Rectal smooth muscle tissue (tissue), 1 donor: ENCODE measurements at regions not wholly inside any gene's neighbourhood (a gene's known extent, or its start where the extent isn't known, plus 50 kb on each side); places are given as distances from the start of the nearest gene placed in this dataset.
"Not testable (repeated sequence)": the region's sequence is repeated elsewhere in the genome, so short reads cannot be mapped to it uniquely, and the experiment has no call there.

Experiments used
- H3K27ac ChIP-seq: one replicate; pipeline ENCODE4 v1.7.0; 2013; ENCODE audit warnings: low read depth, low read length, inconsistent platforms
- H3K27me3 ChIP-seq: one replicate; pipeline ENCODE4 v1.7.0; 2013; ENCODE audit warnings: low read length; ENCODE audit not compliant: control insufficient read depth, insufficient read depth
- H3K36me3 ChIP-seq: one replicate; pipeline ENCODE4 v1.7.0; 2013; ENCODE audit warnings: low read length; ENCODE audit not compliant: control insufficient read depth, insufficient read depth
- H3K4me1 ChIP-seq: one replicate; pipeline ENCODE4 v1.7.0; 2013; ENCODE audit warnings: low read length; ENCODE audit not compliant: control insufficient read depth, insufficient read depth
- H3K4me3 ChIP-seq: one replicate; pipeline ENCODE4 v1.7.0; 2013; ENCODE audit warnings: low read length
- H3K9ac ChIP-seq: one replicate; pipeline ENCODE4 v1.7.0; 2013; ENCODE audit warnings: low read length

DNA sequence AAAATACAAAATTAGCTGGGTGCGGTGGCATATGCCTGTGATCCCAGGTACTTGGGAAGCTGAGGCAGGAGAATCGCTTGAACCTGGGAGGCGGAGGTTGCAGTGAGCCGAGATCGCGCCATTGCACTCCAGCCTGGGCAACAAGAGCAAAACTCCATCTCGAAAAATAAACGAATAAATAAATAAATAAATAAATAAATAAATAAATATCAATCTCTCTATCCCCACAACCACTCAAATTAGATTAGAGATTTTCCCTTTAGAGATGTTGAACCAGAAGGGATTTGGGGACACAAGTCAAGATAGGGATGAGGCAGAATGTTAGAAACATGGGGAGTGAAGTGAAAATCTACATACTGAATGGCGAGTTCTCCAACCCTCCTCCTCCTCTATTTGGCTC is 82.5 kb upstream of the TBCA start:
- H3K4me1 ChIP-seq, H3K4me3 ChIP-seq, H3K27me3 ChIP-seq, H3K36me3 ChIP-seq, H3K9ac ChIP-seq, H3K27ac ChIP-seq: not testable (repeated sequence)

DNA sequence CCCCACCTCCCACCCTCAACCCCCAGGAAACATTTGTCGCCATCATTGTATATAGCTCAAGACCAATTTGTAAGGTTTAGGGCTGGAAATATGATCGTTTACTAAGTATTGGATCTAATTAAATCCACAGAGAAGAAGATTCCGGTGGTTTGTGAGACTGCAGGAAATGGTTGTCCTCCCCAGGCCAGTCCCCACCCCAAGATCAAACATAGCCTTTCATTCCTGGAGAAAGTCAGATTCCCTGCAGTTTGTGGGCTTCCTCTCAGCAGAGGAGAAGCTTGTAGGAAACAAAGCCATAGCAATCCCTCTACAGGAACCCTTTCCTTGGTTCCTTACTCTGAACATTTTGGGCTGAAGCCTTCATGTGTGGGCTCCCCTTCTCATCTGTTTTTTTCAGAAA is 79.2 kb upstream of the TBCA start:
- Histone ChIP-seq H3K27ac (no peak overlapping the region), H3K9ac (no peak overlapping the region), H3K36me3 (no peaks in the 10 kb centered on the region), H3K4me3 (no peak overlapping the region), H3K4me1 (peaks cover 2% of the 10 kb centered on the region), H3K27me3 (peaks cover 6% of the 10 kb centered on the region)

DNA sequence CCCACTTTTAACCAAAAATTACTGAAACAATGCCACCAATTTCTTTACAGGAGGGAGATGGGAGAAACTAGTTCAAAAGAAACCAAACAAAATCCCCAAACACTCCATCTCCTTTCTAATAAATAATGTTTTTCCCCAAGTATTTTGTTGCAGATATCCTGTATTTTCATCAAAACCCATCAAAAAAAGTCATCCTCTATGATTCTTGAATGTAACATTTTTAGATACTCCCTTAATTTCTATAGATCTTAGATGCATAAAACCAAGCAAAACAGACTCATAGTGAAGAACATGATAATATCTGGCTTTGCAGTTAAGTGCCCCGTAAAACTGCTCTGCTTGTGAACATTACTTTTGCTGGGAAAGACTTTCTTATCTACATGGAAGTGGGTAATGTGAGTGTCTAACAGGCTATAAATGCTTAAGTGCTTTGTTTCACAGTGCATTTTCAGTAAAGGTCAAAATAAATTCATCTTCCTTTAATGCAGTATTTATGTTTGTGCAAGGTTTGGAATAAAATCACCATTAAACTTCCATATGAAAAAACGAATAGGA is 77.3 kb upstream of the TBCA start:
- Histone ChIP-seq H3K9ac (no peak overlapping the region), H3K36me3 (no peaks in the 10 kb centered on the region), H3K27me3 (peaks cover 6% of the 10 kb centered on the region), H3K4me1 (peaks cover 2% of the 10 kb centered on the region), H3K27ac (no peak overlapping the region), H3K4me3 (no peak overlapping the region)

DNA sequence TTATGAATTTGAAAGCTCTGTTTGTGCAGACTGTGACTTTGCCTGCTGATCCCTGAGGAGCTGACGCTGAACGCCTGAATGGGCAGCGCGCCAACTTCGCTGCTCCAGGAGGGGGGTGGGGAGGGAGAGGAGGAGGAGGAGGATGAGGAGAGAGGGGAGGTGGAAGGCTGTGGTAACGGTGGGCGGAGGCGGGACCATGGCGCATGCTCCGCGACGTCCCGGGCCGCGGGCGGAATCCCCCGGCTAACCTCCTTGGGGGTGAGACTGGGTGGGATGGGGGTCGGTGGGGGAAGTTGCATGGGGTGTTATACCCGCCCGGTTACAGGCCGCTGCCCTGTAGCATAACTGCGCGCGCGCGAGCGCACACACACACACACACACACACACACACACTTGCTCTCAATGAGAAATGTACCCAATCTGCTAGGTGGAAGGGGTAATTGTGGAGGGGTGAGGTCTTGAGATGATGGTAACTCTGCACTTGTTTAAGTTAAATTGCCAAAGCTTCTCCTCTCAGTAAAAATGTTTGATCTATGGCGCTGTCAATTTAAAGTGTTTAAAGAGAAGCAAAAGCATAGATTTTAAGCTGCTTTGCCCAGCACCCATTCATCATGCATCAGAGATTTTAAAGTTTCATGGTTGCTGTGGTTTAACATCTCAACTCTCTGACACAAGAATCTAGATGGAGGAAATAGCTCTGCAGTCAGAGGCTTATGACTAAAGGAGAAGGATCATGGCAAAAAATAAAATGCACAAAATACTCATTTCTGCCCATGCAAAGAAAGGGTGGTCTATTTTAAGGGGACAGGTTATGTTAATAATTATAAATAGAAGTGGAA is 76.6 kb upstream of the TBCA start:
- Histone ChIP-seq H3K9ac (no peak overlapping the region), H3K4me1 (peaks cover 2% of the 10 kb centered on the region), H3K27ac (no peak overlapping the region), H3K36me3 (no peaks in the 10 kb centered on the region), H3K27me3 (peaks cover 6% of the 10 kb centered on the region), H3K4me3 (peak overlapping the region; percentile 84)

DNA sequence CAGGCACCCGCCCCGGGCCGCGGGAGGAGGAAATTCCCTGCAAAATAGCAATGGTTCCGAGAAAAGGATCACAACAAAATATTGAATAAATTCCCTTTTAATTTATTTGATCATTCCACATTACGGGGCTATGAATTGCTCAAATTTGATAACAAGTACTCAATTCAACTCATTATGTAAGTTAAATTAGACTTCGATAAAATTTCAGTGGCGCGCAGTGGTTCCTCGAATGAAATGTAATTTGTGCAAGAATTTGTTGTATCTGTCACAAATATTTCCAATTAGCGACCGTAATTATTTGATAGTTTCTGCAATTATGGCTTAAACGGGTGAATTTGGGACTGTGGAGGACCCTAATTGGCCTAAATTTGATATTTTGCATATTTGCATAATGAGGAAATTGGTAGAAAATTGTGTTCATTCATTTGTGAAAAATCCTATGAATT is 76.0 kb upstream of the TBCA start:
- Histone ChIP-seq H3K27me3 (peaks cover 6% of the 10 kb centered on the region), H3K9ac (no peak overlapping the region)

DNA sequence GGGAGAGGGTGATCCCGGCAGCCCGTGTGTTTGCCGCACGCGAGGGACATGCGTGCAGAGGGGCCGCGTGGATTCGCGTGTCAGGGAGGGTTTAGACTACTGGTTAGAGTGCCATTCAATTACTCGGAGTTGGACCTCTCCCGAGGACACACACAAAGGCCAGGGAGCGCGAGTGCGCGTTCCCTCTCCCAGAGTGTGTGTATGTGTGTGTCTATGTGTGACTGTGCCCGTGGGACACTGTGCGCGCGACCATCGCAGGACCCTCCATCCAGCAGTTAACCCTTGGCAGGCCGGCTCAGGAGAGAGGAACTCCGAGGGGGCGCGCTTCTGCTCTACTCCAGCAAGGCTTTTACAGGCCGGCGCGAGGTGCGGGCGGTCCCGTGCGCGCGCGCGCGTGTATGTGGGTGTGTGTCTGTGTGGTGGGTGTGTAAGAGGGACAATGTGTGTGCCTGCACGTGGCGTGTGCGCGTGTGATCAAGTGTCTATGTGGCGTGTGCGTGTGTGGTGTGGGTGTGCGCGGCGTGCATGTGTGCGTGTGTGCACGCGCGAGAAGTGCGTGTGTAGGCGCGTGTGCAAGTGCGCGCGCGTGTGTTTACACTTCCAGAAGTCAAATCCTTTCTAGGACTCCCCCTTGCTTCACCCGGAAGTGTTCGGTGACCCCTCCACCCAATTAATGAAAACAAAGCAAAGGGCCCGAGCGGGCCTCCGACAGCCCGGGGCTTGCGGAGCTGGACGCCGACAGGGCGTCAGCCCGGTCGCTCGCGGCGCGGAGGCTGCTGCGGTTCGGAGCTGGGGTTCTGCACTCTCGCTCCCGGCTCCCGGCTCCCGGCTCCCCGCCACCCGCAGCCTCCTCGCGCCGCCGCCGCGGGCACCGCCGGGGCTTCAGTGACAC is 75.3 kb upstream of the TBCA start:
- Histone ChIP-seq H3K27ac (peak overlapping the region; percentile 75), H3K4me1 (peaks cover 2% of the 10 kb centered on the region), H3K4me3 (peak overlapping the region; percentile 84), H3K27me3 (peaks cover 6% of the 10 kb centered on the region), H3K36me3 (no peaks in the 10 kb centered on the region), H3K9ac (peak overlapping the region; percentile 19)

More for the DNA sequence above, 76.0 kb upstream of the TBCA start:
- Histone ChIP-seq H3K27ac (peak overlapping the region; percentile 75), H3K4me3 (peak overlapping the region; percentile 84), H3K36me3 (no peaks in the 10 kb centered on the region), H3K4me1 (peaks cover 2% of the 10 kb centered on the region)

DNA sequence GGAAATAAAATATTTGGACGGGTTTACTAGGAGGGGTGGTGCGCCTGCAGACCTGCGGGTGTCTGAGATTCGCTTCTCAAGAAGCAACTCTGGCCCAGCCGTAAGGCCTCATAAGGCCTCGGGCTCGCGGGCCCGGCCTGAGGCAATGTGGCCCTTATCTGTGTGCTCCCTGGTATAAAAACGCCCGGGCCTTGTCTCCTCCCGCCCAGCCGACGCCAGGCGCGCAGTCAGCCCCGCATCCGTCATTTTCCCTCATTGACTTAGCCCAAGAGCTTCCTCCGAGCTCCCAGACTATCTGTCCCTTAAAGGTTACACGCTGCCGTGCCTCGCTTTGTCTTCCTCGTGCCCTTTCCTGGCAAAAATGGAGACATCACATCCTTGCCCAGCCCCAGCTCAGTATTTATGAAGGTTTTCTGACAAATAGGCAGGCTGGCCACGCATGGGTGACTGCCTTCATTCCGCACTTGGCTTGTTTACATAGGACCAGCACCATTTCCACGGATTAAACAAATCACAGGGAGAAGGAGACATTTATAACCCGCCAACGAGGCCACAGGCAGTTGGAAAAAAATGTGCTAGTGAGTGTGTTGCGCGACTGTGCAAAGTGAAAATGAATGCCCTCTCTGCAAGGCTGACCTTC is 74.5 kb upstream of the TBCA start:
- Histone ChIP-seq H3K27me3 (peaks cover 6% of the 10 kb centered on the region), H3K4me1 (peaks cover 2% of the 10 kb centered on the region), H3K36me3 (no peaks in the 10 kb centered on the region), H3K4me3 (peak overlapping the region; percentile 84), H3K9ac (peak overlapping the region; percentile 19), H3K27ac (peak overlapping the region; percentile 75)

DNA sequence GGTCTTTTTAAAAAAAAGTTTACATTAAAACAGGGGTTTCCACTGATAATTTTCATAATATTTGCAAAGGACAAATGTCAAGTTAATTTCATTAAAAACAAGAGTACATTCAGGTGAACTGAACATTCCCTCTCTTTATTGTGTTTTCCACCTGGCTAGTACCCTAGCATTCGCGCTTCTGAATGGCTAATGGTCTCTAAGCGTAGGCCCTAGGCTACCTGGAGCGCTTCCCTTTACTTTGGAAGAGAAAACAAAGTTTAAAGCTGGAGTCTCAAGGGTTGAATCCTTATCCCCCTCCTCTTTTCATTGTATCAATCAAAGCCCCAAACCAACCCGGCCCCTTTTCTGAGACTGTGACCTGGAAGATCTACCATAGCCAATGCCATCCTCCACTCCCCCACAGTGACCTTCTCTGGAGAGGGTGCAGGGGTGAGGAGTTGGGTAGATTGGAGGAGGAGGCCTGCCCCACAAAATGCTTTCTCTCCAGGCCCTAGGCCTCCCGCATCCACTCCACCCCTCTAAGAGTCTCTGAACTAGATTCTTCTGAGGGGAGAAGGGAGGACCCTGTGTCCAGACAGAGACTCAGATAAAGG is 73.3 kb upstream of the TBCA start:
- H3K27me3 ChIP-seq, result peaks cover 6% of the 10 kb centered on the region
- peaks cover 2% of the 10 kb centered on the region for H3K4me1 ChIP-seq
- H3K9ac ChIP-seq, result no peak overlapping the region
- H3K36me3 ChIP-seq, result no peaks in the 10 kb centered on the region
- H3K27ac ChIP-seq, result no peak overlapping the region
- no peak overlapping the region for H3K4me3 ChIP-seq

DNA sequence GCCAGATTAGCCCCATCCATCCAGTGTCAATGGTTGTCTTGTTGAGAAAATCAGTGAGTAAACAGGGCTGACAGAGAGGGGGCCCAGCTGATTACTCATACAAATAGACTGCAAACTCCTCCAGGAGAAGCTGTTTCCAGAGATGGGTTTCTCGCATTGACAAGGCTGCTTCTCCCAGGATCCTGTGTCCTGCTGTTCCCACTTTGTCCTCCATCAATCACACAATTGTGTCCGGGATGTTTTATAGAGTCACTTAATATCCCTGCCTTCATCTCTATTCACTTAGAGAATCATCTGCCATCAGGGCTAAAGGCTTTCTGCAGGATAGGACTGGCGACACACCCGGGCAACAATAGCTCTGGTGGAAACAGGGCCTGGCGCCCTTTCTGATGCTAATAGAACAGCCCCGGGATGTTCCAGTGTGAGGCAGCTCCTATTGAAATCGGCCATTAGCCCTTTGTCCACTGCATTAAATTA is 71.7 kb upstream of the TBCA start:
- Histone ChIP-seq H3K4me3 (no peak overlapping the region), H3K27me3 (peaks cover 6% of the 10 kb centered on the region), H3K9ac (no peak overlapping the region), H3K4me1 (peaks cover 2% of the 10 kb centered on the region), H3K27ac (no peak overlapping the region), H3K36me3 (no peaks in the 10 kb centered on the region)

DNA sequence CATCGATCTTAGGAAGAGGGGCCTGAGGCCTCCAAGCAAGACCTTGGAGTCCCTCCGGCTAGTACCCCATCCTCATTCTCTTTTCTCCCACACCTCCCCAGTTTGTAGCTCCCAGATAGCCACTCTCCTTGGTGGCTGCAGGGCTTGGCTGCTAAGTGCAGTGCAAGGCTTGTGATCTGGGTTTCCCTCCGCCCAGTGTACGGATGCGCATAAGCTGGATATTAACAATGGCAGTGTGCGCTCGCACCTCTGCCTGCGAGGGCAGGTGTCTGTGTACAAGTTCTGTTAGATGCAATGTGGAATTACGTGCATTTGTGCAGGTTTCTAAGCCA is 71.0 kb upstream of the TBCA start:
- no peaks in the 10 kb centered on the region for H3K36me3 ChIP-seq
- peaks cover 2% of the 10 kb centered on the region for H3K4me1 ChIP-seq
- H3K4me3 ChIP-seq, result no peak overlapping the region
- peaks cover 6% of the 10 kb centered on the region for H3K27me3 ChIP-seq
- H3K9ac ChIP-seq, result no peak overlapping the region
- H3K27ac ChIP-seq, result no peak overlapping the region

DNA sequence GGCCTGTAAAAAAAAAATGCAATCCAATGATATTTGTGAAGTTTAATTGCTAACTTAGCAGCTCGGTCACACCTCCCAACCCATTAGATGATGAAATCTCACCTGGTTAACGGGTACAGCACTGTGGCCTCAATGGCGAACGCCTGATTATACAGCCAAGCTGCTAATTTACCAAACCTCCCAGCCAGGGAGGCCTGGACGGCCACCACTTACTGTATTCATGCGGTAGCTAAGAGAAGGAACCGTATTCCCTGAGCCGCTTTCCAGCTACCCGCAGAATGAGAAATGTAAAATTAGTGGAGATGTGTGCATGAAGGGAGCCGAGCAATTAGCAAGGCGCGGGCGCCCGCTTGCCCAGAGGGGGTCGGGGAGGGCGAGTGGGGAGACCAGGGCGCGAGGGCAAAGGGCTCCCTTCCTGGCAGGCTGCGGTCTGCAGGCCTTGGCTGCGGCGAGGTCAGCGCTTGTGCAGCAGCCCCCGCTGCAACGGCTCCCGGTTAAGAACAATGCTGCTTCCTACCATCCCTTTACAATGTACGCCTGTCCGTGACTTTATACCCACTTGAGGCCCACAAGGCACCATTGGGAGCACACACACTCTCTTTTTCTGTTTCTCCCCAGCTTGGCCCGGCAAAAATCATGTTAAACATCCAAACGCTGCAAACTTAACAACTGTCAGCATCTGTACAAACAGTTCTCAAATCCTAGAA is 70.4 kb upstream of the TBCA start:
- Histone ChIP-seq H3K27me3 (peaks cover 6% of the 10 kb centered on the region), H3K4me1 (peaks cover 2% of the 10 kb centered on the region), H3K9ac (no peak overlapping the region), H3K36me3 (no peaks in the 10 kb centered on the region), H3K27ac (no peak overlapping the region), H3K4me3 (no peak overlapping the region)
